ENCODE measurements at regions not wholly inside any gene's neighbourhood (a gene's known extent, or its start where the extent isn't known, plus 50 kb on each side); places are given as distances from the start of the nearest gene placed in this dataset.
A peak's percentile ranks its signal among the peaks of the same experiment; 100 is the strongest.

GRCh38 chr7:46897381-46897780 lies 684.5 kb downstream of the TNS3 start:
- H3K36me3 ChIP-seq (ENCODE audit: control insufficient read depth in 1 of 2, insufficient read depth in 2 of 2, low read length in 2 of 2), result peaks cover 0 to 2% of the 10 kb centered on the region in 2 experiments
- no peak overlapping the region for H4K8ac ChIP-seq (ENCODE audit: low read depth, low read length)
- H3K79me1 ChIP-seq (ENCODE audit: low read length), result no peaks in the 10 kb centered on the region
- H3K14ac ChIP-seq (ENCODE audit: low read length), result no peak overlapping the region
- no peak overlapping the region for H3K4me2 ChIP-seq (ENCODE audit: low read length)
- H3K18ac ChIP-seq (ENCODE audit: low read length), result no peak overlapping the region
- no peak overlapping the region for H4K12ac ChIP-seq (ENCODE audit: low read depth, low read length)
- no CpG with 5 or more reads among the region's 4 CpGs for WGBS (ENCODE audit: extremely low coverage, insufficient coverage, insufficient read length)
- no peak overlapping the region for H3K27ac ChIP-seq (ENCODE audit: low read depth, low read length)
- H3K23ac ChIP-seq (ENCODE audit: low read length), result no peak overlapping the region
- no peak overlapping the region for H2AFZ ChIP-seq (ENCODE audit: insufficient read depth, low read length, poor library complexity)
- peak overlapping the region; percentile 27 for H2BK12ac ChIP-seq (ENCODE audit: low read length)
- no peak overlapping the region for H2BK120ac ChIP-seq (ENCODE audit: insufficient read depth, low read length, poor library complexity)
- H3K9me3 ChIP-seq (ENCODE audit: insufficient read depth, low read depth, low read length), result peaks cover 4% of the 10 kb centered on the region
- no peak overlapping the region for H3K4me3 ChIP-seq (ENCODE audit: low read depth, low read length)
- H3K4me1 ChIP-seq (ENCODE audit: control insufficient read depth in 1 of 2, insufficient read depth in 2 of 2, low read length in 2 of 2), result peaks cover 0 to 2% of the 10 kb centered on the region in 2 experiments
- no peak overlapping the region for H3K4ac ChIP-seq (ENCODE audit: low read depth, low read length)
- no peak for DNase-seq
- H3K9ac ChIP-seq (ENCODE audit: low read length), result no peak overlapping the region
- H3K79me2 ChIP-seq (ENCODE audit: control insufficient read depth, insufficient read depth, low read length, poor library complexity), result no peaks in the 10 kb centered on the region
- H4K91ac ChIP-seq (ENCODE audit: low read depth, low read length), result peak overlapping the region; percentile 37
- H3K27me3 ChIP-seq (ENCODE audit: insufficient read depth, low read length), result no peaks in the 10 kb centered on the region
- no peak overlapping the region for H2AK5ac ChIP-seq (ENCODE audit: low read length)
- H2BK5ac ChIP-seq (ENCODE audit: low read depth, low read length, poor library complexity), result no peak overlapping the region

GRCh38 chr7:46886669-46887374 lies 695.1 kb downstream of the TNS3 start:
- Histone ChIP-seq H3K4me1 (ENCODE audit: control insufficient read depth in 1 of 2, insufficient read depth in 2 of 2, low read length in 2 of 2) (no peaks in the 10 kb centered on the region), H3K27ac (ENCODE audit: low read depth, low read length) (peak overlapping the region; percentile 15), H2AK5ac (ENCODE audit: low read length) (no peak overlapping the region), H3K9ac (ENCODE audit: low read length) (no peak overlapping the region), H3K4me3 (ENCODE audit: low read depth, low read length) (no peak overlapping the region), H3K14ac (ENCODE audit: low read length) (no peak overlapping the region), H3K18ac (ENCODE audit: low read length) (no peak overlapping the region), H2AFZ (ENCODE audit: insufficient read depth, low read length, poor library complexity) (no peak overlapping the region), H2BK120ac (ENCODE audit: insufficient read depth, low read length, poor library complexity) (no peak overlapping the region), H3K27me3 (ENCODE audit: insufficient read depth, low read length) (no peaks in the 10 kb centered on the region), H2BK5ac (ENCODE audit: low read depth, low read length, poor library complexity) (no peak overlapping the region), H3K4ac (ENCODE audit: low read depth, low read length) (no peak overlapping the region), H2BK12ac (ENCODE audit: low read length) (no peak overlapping the region), H3K79me1 (ENCODE audit: low read length) (peaks cover 7% of the 10 kb centered on the region), H3K4me2 (ENCODE audit: low read length) (no peak overlapping the region), H4K8ac (ENCODE audit: low read depth, low read length) (no peak overlapping the region), H4K12ac (ENCODE audit: low read depth, low read length) (no peak overlapping the region), H3K9me3 (ENCODE audit: insufficient read depth, low read depth, low read length) (no peaks in the 10 kb centered on the region), H3K23ac (ENCODE audit: low read length) (no peak overlapping the region), H4K91ac (ENCODE audit: low read depth, low read length) (no peak overlapping the region), H3K79me2 (ENCODE audit: control insufficient read depth, insufficient read depth, low read length, poor library complexity) (no peaks in the 10 kb centered on the region), H3K36me3 (ENCODE audit: control insufficient read depth in 1 of 2, insufficient read depth in 2 of 2, low read length in 2 of 2) (no peaks in the 10 kb centered on the region)
- peak; percentile 68 to 87 for DNase-seq
- no CpG with 5 or more reads among the region's 8 CpGs for WGBS (ENCODE audit: extremely low coverage, insufficient coverage, insufficient read length)

- Histone ChIP-seq H3K9ac (ENCODE audit: low read length) (no peak overlapping the region), H3K4me2 (ENCODE audit: low read length) (no peak overlapping the region), H2BK120ac (ENCODE audit: insufficient read depth, low read length, poor library complexity) (no peak overlapping the region), H3K36me3 (ENCODE audit: control insufficient read depth in 1 of 2, insufficient read depth in 2 of 2, low read length in 2 of 2) (no peaks in the 10 kb centered on the region), H3K14ac (ENCODE audit: low read length) (no peak overlapping the region), H4K91ac (ENCODE audit: low read depth, low read length) (no peak overlapping the region), H4K8ac (ENCODE audit: low read depth, low read length) (no peak overlapping the region), H3K27me3 (ENCODE audit: insufficient read depth, low read length) (no peaks in the 10 kb centered on the region), H3K79me1 (ENCODE audit: low read length) (peaks cover 10% of the 10 kb centered on the region), H3K18ac (ENCODE audit: low read length) (no peak overlapping the region), H2AFZ (ENCODE audit: insufficient read depth, low read length, poor library complexity) (no peak overlapping the region), H3K4ac (ENCODE audit: low read depth, low read length) (no peak overlapping the region), H3K23ac (ENCODE audit: low read length) (no peak overlapping the region), H2BK12ac (ENCODE audit: low read length) (no peak overlapping the region), H3K4me3 (ENCODE audit: low read depth, low read length) (no peak overlapping the region), H4K12ac (ENCODE audit: low read depth, low read length) (no peak overlapping the region), H3K27ac (ENCODE audit: low read depth, low read length) (no peak overlapping the region), H3K9me3 (ENCODE audit: insufficient read depth, low read depth, low read length) (no peaks in the 10 kb centered on the region), H2AK5ac (ENCODE audit: low read length) (peak overlapping the region; percentile 74), H3K4me1 (ENCODE audit: control insufficient read depth in 1 of 2, insufficient read depth in 2 of 2, low read length in 2 of 2) (peaks cover 4% of the 10 kb centered on the region in 2 experiments), H3K79me2 (ENCODE audit: control insufficient read depth, insufficient read depth, low read length, poor library complexity) (no peaks in the 10 kb centered on the region), H2BK5ac (ENCODE audit: low read depth, low read length, poor library complexity) (no peak overlapping the region)
- WGBS (ENCODE audit: extremely low coverage, insufficient coverage, insufficient read length), result no CpG with 5 or more reads among the region's 5 CpGs
- no peak for DNase-seq
Measured at GRCh38 chr7:46885167-46885566, 696.7 kb downstream of the TNS3 start.

GRCh38 chr7:46881507-46882127 lies 700.3 kb downstream of the TNS3 start:
- Histone ChIP-seq H3K79me1 (ENCODE audit: low read length) (peaks cover 7% of the 10 kb centered on the region), H4K8ac (ENCODE audit: low read depth, low read length) (no peak overlapping the region), H3K4me1 (ENCODE audit: control insufficient read depth in 1 of 2, insufficient read depth in 2 of 2, low read length in 2 of 2) (peaks cover 4% of the 10 kb centered on the region in 2 experiments), H3K79me2 (ENCODE audit: control insufficient read depth, insufficient read depth, low read length, poor library complexity) (no peaks in the 10 kb centered on the region), H3K9me3 (ENCODE audit: insufficient read depth, low read depth, low read length) (no peaks in the 10 kb centered on the region), H4K12ac (ENCODE audit: low read depth, low read length) (no peak overlapping the region), H3K27ac (ENCODE audit: low read depth, low read length) (peak overlapping the region; percentile 29), H3K27me3 (ENCODE audit: insufficient read depth, low read length) (no peaks in the 10 kb centered on the region), H2BK12ac (ENCODE audit: low read length) (peak overlapping the region; percentile 33), H2AFZ (ENCODE audit: insufficient read depth, low read length, poor library complexity) (no peak overlapping the region), H3K14ac (ENCODE audit: low read length) (peak overlapping the region; percentile 9), H4K91ac (ENCODE audit: low read depth, low read length) (peak overlapping the region; percentile 41), H2BK5ac (ENCODE audit: low read depth, low read length, poor library complexity) (peak overlapping the region; percentile 25), H3K4ac (ENCODE audit: low read depth, low read length) (no peak overlapping the region), H3K23ac (ENCODE audit: low read length) (no peak overlapping the region), H2BK120ac (ENCODE audit: insufficient read depth, low read length, poor library complexity) (no peak overlapping the region), H2AK5ac (ENCODE audit: low read length) (no peak overlapping the region), H3K4me3 (ENCODE audit: low read depth, low read length) (no peak overlapping the region), H3K9ac (ENCODE audit: low read length) (no peak overlapping the region), H3K36me3 (ENCODE audit: control insufficient read depth in 1 of 2, insufficient read depth in 2 of 2, low read length in 2 of 2) (no peaks in the 10 kb centered on the region), H3K4me2 (ENCODE audit: low read length) (no peak overlapping the region), H3K18ac (ENCODE audit: low read length) (no peak overlapping the region)
- WGBS (ENCODE audit: extremely low coverage, insufficient coverage, insufficient read length), result no CpG with 5 or more reads among the region's 6 CpGs
- peak in 1 of 2 donors; percentile 63 for DNase-seq
